Stimulated activated CD8-positive, alpha-beta memory T cell treated with anti-CD3 and anti-CD28 coated beads, Interleukin-4, amount 100 ng/mL, for 48 hours (primary cell): ENCODE measurements at regions not wholly inside any gene's neighbourhood (a gene's known extent, or its start where the extent isn't known, plus 50 kb on each side); places are given as distances from the start of the nearest gene placed in this dataset.
"Not testable (repeated sequence)": the region's sequence is repeated elsewhere in the genome, so short reads cannot be mapped to it uniquely, and the experiment has no call there.

Experiments
- DNase-seq: peaks from one replicate; pipeline ENCODE4 v3.0.0-alpha.2; 2020

DNA sequence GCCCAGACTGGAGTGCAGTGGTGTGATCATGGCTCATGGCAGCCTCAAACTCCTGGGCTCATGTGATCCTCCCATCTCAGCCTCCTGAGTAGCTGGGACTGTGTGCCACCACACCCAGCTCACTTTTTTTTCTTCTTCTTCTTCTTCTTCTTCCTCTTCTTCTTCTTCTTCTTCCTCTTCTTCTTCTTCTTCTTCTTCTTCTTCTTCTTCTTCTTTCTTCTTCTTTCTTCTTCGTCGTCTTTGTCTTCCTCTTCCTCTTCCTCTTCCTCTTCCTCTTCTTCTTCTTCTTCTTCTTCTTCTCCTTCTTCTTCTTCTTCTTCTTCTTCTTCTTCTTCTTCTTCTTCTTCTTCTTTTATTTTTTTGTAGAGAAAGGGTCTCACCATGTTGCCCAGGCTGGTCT, 78.8 kb upstream of the RPH3A start:
- DNase-seq = not testable (repeated sequence)

DNA sequence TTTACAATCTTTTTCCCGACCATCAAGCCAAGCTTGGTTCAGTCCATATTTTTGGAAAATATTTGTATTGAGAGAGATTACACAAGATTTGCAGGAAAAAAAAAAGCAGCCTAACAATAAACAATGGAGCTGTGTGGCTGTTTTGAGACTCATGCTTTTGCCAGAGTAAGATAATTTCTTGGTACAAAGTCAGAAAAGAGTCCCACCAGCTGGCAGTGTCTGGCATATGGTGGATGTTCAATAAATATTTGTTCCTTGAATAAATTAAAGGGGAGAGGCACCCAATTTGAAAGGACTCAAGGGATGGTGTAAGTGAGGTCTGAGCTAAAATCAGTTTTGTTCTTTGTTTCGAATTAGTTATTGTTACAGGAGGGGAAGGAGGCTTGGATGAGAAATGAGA, 78.1 kb upstream of the RPH3A start:
- DNase-seq = no peak

DNA sequence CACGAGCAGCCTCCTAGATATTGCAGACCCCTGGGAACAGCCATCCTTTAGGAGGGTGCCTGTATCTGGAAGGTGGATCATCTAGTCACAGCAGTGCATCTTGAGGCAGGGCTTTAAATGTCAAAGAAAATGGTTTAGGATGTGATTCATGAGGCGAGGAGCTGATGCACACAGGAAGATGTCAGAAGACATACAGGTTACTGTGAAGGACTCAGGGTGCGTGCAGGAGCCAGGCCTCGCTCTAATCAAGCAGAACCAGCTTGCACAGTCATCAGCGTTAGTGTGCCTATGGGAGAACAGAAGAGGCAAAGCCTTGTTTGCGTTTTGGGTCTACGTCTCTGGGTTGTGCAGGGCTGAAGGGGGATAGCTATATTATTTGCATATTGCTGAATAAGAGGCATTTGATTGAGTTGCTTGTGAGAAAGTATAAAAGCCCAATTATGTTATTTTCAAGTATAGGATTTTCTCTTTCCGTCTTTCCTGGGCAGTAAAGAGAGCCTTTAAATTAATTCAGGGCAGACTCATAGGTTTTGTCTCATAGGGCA, 77.3 kb upstream of the RPH3A start:
- DNase-seq = no peak

DNA sequence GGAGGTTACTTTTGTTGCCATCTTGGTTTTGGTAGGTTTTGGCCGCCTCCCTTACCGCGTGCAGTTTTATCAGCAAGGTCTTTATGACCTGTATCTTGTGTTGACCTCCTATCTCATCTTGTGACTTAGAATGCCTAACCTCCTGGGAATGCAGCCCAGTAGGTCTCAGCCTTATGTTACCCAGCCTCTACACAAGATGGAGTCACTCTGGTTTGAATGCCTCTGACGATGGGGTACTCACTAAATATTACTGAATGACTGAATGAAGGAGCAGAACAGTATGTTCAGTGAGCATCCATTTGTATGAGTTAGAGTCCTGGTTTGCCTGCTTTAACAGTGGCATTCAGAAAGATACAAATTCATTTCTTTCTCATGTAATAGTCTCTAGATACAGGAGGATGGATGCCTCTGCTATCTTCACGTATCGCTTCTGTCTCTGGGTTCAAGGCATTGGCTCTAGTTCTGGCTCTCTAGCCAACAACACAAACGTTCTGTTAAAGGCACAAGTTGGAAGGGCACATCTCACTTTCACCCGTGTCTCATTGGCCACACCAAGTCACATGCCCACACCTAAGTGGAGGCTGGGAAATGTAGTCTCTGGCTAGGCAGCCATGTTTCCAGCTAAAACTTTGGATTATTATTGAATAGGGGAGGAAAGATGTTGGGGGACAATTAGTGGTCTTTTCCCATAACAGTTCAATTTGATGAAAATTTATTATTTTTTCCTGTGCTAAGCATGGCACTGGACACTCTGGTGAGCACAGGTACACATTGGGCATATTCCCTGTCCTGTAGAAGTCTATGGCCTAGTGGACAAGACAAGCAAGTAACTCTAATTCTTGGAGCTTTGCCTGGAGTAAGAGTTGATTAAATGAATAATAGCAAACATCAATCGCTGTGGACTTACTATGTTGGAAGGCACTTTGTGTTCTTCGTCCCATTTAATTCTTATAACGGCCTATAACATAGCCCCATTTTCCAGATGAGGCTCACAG, 75.2 kb upstream of the RPH3A start:
- DNase-seq = no peak

DNA sequence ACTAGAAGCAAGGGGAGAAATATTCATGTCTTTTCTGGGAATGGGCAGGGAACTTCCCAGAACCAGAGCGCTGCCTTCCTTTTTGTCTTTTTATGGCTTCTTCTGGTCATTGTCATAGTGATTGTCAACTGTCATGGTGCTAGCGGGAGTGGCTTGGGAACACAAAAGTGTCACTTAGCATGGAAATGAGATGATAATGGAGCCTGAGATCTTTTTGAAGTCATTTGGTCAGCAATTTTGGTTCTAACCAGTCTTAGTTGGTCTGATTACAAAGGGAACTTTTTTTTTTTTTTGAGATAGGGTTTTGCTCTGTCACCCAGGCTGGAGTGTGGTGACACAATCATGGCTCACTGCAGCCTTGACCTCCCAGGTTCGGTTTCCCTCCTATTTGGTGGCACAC, 62.7 kb upstream of the RPH3A start:
- no peak for DNase-seq

DNA sequence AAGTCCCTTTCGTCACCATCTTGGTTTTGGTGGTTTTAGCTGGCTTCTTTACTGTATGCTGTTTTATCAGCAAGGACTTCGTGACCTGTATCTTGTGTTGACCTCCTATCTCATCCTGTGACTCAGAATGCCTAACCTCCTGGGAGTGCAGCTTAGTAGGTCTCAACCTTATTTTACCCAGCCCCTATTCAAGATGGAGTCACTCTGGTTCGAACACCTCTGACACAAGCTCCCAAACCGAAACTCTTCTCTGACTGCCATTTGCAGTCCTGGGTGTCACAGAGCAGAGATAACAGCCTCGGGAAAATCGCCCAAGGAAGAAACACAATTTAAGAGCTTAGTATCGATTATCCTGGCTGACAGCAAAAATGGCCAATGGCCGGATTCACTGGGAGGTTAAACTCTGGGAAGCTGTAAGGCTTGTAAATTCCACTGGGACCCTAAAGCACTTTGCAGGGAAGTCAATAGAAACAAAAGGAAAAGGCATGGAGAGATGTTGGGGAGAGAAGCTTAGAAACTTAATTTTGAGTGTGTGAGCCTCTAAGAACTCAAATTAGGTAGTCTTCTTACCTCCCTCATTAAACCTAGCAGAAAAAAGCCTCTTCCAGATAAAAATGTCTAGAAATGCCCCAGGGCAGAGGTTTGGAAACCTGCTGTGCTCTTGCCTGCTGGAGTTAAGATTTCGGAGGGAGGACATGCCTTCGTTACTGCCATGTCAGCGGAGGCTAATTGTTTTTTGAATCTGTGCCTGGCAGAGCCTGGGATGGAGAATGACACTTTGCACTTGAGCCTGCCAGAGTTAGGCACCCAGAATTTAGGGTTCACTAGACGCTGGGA, 56.5 kb upstream of the RPH3A start:
- DNase-seq = no peak

DNA sequence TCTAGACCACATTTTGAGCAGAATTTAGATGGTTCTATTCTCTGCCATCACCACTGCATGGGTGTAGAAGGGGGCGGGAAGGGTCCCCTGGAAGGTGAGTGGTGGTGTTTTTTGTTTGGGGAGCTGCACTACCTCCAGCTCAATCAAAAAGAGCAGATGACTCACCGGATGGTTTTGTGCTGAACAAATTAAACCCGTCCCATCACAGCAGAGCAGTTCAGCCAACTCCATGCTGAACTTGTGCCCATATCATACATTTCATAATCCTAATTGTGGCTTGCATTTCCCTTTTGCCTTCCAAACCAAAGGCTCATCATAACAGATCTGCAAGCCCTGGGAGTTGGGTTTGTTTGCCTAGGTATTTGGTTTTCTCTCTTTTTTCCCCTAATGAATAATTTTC, 53.0 kb upstream of the RPH3A start:
- no peak for DNase-seq

DNA sequence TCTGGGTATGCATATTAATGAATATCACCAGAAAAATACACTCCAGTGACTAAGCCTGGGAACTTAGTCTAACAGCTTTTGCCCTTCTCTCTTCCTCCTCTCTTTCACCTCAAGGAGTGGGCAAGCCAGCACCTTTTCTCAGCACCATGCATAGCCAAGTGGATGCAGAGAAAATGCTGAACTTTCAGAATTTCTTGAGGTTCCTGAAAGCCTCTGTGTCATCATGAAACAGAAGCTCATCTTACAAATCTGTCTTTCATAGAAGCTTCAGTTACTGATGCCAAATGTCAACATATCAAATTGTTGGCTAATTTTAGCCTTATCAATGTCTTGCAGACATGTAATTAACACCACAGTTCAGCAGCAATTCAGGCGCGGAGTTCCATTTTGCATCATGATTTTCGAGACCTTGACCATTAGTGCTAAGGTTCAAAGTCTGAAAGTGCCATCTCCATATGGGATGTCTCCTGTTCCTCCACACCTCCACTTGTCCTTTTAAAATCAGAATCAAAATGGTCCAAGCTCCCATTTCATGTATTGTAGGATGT, 51.1 kb upstream of the RPH3A start:
- DNase-seq = no peak

DNA sequence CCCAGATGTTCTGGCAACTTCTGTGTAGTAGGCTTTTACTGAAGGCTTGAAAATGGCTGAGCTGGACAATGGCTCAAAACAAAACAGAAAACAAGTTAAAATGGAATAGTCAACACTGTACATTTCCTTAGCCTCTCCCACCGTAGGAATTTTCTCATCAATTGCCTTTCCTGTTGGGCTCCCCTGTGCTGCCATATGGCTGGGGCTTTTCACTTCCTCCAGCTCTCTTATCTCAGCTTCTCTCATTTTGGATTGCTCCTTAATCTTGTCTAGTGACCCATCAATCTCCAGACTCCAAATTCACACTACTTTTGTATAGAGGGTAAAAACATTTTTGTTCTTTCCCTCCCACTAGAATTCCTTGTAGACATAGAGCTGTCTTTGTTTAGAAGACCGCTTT, 50.4 kb upstream of the RPH3A start:
- no peak for DNase-seq
